GM21717 (cell line): ENCODE measurements at regions not wholly inside any gene's neighbourhood (a gene's known extent, or its start where the extent isn't known, plus 50 kb on each side); places are given as distances from the start of the nearest gene placed in this dataset.
"Not testable (repeated sequence)": the region's sequence is repeated elsewhere in the genome, so short reads cannot be mapped to it uniquely, and the experiment has no call there.

Source experiments
- ATAC-seq: cut with Tn5 transposase; IDR thresholded peaks from one replicate; pipeline ENCODE4 v1.9.1; 2021; ENCODE audit warnings: mild to moderate bottlenecking, moderate library complexity; ENCODE audit not compliant: unreplicated experiment

DNA sequence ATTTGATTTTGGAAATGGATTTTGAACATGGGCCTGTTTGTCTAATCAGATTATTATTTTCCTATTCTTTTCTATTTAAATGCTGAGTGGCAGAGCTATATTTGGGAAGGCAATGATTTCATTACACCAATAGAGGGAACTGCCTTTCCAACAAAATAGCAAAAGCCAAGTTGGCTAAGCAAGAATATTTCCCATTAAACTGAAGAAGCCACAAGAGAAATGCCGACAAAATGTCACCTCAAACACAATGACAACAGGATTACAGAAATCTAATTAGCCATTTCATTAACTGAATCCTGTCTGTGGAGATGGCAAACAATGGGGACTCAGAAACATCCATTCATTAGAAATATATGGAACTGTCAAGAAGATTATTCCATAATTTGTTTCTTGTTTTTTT lies 1593.1 kb upstream of the RAG2 start:
- ATAC-seq: no peak

- no peak for ATAC-seq
These were observed 1584.3 kb upstream of the RAG2 start for GRCh38 chr11:38182126-38182866.

- ATAC-seq: no peak
These were observed 1578.8 kb upstream of the RAG2 start for GRCh38 chr11:38176686-38177322.

DNA sequence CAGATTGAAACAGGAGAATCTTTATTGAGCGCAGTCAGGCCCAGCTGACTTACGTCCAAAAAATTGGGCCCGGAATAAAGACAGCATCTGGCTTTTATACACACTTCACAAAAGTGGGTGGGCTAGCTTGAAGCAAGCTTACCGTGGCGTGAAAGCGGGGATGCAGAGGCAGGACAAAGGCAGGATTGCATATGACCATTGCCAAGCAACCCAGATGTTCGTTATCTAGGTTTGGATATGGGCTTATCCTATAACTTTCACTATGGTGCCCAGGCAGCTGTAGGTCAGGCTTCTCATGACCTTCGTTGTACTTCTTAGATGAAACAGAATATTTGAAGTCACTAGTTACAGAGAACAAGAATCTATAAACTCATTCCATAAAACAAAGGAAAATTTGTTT lies 1575.6 kb upstream of the RAG2 start:
- ATAC-seq: no peak

DNA sequence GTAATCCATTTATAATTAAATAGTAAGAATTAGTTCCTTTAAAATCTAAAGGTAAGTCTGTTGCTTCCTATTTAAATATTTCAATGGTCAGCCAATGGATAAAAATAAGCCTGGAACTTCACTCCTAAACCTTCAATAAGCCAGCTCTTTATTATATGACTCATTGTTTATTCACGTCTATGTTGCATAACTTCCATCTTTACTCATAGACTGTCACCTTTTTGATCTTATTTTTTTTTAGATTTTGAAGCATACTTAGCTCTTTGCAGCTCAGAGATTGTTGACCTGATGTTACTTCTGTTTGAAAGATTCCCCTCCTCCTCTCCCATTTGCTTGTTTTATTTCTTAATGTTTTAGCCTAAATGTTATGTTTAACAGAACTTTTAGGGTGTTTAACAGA lies 1571.2 kb upstream of the RAG2 start:
- ATAC-seq: no peak

- no peak for ATAC-seq
These were observed 1565.5 kb upstream of the RAG2 start for GRCh38 chr11:38163526-38163925.

DNA sequence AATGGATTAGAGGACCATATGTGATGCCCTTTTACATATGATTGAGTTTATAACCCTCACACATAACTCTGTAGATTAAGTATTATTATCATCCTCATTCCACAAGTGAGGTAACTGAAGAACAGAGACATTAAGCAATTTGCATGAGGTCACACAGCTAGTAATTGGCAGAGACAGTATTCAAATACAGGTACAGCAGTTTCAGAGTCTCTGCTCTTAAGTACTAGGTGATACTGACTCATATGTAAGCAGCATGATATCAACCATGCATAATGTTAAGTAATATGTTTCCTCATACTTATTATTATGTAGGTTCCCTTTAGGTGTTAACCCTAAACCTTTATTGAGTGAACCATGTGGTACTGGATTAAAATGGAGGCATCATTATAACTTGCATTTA lies 1562.4 kb upstream of the RAG2 start:
- ATAC-seq: no peak

DNA sequence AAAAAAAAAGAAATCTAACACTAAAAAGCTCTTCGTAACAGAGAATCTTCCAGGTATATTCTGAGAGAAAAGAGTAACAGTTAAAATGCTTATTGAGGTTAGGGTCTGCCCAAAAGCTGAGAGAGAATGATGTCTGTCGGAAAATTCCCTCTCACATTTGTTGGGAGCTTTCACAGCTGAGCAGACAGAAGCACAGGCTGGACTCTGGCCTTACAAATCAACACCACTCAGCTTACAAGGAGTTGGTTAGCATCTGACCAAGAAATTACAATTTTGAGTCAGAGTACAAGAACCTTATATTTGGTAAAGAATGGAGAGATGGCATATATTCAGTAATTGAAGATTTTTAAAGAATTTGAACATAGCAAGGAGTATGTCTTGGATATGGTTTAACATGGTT lies 1561.0 kb upstream of the RAG2 start:
- ATAC-seq: no peak

DNA sequence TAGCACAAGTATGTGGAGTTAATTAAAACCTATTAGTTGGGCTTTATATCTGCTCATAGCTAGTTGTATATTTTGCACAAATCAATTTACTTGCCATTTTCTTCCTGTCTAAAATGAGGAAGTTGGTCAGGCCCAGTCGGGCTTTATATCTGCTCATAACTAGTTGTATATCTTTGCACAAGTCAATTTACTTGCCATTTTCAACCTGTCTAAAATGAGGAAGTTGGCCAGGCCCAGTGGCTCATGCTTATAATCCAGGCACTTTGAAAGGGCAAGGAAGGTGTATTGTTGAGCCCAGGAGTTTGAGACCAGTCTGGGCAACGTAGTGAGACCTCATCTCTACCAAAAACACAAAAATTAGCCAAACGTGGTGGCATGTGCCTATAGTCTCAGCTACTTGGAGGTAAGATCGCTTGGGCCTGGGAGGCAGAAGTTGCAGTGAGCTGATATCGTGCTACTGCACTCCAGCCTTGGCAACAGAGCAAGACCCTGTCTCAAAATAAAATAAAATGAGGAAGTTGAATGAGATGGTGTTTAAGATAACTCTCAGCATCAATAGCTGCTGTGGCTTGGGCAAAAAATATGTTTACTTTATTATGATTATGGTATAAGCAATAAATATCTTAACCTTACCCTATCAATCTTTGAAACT lies 1558.6 kb upstream of the RAG2 start:
- ATAC-seq: no peak

DNA sequence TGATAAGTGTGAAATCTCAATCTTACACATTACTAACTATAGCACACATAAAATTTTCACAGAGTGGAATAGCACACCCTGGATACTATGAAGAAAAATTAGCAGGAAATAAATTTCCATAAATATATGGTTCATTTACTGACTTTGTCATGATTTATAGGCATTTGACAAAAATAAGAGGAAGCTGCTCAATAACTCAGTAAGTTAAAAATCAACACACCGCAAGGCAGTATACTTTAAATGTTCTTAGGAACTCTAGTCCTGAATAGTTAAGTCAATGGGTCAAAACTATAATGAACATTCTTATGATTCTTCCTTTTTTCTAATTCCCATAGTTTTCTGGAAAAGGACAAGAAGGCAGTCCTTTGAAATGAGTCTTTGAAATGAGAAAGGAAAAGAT lies 1557.8 kb upstream of the RAG2 start:
- no peak for ATAC-seq

- peak; percentile 49 for ATAC-seq
These were observed 1555.9 kb upstream of the RAG2 start for GRCh38 chr11:38153985-38154384.

DNA sequence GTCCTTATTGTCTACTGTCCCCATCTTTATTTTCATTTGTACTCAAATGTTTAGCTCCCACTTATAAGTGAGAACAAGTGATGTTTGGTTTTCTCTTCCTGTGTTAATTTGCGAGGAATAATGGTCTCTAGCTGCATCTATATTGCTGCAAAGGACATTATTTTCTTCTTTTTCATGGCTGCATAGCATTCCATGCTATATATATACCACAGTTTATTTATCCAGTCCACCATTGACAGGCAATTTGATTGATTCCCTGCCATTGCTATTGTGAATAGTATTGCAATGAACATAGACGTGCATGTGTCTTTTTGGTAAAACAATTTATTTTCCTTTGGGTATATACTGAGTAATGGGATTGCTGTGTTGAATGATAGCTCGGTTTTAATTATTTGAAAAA lies 1545.8 kb upstream of the RAG2 start:
- ATAC-seq: no peak

- ATAC-seq: no peak
These were observed 1540.9 kb upstream of the RAG2 start for GRCh38 chr11:38138972-38139371.

- ATAC-seq: no peak
These were observed 1538.9 kb upstream of the RAG2 start for GRCh38 chr11:38136887-38137286.

GRCh38 chr11:38131535-38131934 lies 1533.5 kb upstream of the RAG2 start:
- ATAC-seq: no peak

DNA sequence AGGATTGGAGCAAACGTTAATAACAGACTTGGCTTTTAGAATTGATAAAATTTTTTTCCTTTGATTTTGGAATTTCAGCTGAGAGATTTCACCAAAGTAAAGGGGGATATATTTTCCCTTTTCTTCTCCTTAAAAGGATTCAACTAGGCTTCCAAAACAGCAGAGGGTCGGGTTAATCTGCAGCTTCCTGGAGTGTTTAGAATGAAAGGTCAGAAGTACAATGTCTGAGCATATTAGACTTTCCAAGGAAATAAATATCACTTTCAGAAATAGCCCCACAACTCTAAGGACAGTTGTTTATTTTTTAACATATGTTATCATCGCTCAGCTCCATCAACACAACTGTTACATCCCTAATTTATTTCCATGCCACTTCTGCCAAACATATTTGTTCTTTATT lies 1532.9 kb upstream of the RAG2 start:
- ATAC-seq: no peak

GRCh38 chr11:38130514-38130913 lies 1532.5 kb upstream of the RAG2 start:
- no peak for ATAC-seq

GRCh38 chr11:38123673-38124072 lies 1525.6 kb upstream of the RAG2 start:
- ATAC-seq: no peak

DNA sequence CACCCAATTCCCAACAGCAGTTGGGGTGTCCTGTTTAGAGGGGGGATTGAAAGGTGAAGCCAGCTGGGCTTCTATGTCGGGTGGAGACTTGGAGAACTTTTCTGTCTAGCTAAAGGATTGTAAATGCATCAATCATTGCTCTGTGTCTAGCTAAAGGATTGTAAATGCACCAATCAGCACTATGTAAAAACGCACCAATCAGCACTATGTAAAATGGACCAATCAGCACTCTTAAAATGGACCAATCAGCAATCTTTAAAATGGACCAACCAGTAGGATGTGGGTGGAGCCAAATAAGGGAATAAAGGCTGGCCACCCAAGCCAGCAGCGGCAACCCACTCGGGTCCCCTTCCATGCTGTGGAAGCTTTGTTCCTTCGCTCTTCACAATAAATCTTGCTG lies 1518.6 kb upstream of the RAG2 start:
- not testable (repeated sequence) for ATAC-seq

- not testable (repeated sequence) for ATAC-seq
These were observed 1517.3 kb upstream of the RAG2 start for GRCh38 chr11:38115381-38115780.

DNA sequence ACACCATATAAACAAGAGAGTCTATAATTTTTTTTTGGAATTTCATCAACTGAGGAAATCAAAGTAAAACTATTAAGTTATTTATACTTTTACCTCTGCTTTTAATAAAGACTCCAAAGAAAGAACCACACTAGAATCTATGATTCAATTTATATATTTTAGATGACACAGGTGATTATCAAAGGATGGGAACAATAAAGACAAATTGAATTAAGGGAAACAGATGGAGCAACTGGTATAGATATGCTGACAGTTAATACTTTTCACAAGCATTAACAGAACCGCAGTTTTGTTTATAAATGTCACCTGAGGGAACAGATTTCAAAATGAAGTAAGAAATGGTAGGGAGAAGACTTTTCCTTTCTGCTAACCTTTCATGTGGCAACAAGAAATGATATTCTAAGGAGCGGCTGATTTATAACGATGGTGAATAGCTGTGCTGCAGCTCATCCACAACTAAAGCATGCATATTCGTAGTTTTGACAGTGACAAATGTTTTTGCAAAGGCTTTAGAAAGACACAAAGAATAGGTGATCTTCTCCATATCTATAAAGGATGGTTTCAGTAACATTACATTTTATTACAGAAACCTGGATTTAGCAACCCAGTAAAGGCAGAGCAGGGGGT lies 1502.9 kb upstream of the RAG2 start:
- ATAC-seq: no peak

GRCh38 chr11:38095268-38095667 lies 1497.2 kb upstream of the RAG2 start:
- no peak for ATAC-seq
